ENCODE measurements at regions not wholly inside any gene's neighbourhood (a gene's known extent, or its start where the extent isn't known, plus 50 kb on each side); places are given as distances from the start of the nearest gene placed in this dataset.

DNA sequence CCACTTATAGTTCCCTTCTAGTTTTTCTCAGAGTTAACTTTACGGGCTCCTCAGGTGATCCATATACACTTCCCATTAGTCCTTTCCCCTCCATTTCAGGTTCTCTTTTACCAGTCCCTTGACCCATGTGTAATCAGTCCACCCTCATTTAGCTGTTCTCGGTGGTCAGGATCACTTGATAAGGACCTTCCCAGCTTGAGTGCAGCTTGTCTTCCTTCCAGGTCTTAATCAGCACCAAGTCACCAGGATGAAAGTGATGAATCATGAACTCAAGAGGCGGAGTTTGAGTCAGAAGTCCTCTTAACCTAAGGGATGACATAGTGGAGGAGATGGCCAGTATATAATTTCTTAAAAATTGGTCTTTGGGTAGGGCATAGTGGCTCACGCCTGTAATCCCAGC lies 63.1 kb upstream of the CNTNAP2 start (continued):
- TF ChIP-seq CUX1 (CRISPR knock-in tag; IDR thresholded peaks at IDR 0.05) (no peak), TAF1 (IDR thresholded peaks at IDR 0.05; ENCODE audit: control insufficient read depth, extremely low read depth, insufficient read depth, low read length, severe bottlenecking) (no peak), RBM34 (IDR thresholded peaks at IDR 0.05; ENCODE audit: borderline replicate concordance, insufficient read depth, low read length) (no peak), ZNF316 (IDR thresholded peaks at IDR 0.05) (peak; percentile 92), NR2C2 (CRISPR knock-in tag; IDR thresholded peaks at IDR 0.05) (no peak), NR2C2 (tag; IDR thresholded peaks at IDR 0.05) (no peak), ZNF740 (CRISPR knock-in tag; IDR thresholded peaks at IDR 0.05) (no peak), ZNF740 (tag; IDR thresholded peaks at IDR 0.05) (no peak), ZNF324 (CRISPR knock-in tag; IDR thresholded peaks at IDR 0.05) (no peak), SMARCE1 (IDR thresholded peaks at IDR 0.05) (peak; percentile 74; the same call in 1 of the 2 replicates), MNT (conservative IDR thresholded peaks at IDR 0.05) (peak in 1 of 2 experiments; percentile 45; a peak in 1 of 4 replicates)
- TF ChIP-seq, protein P1, sequence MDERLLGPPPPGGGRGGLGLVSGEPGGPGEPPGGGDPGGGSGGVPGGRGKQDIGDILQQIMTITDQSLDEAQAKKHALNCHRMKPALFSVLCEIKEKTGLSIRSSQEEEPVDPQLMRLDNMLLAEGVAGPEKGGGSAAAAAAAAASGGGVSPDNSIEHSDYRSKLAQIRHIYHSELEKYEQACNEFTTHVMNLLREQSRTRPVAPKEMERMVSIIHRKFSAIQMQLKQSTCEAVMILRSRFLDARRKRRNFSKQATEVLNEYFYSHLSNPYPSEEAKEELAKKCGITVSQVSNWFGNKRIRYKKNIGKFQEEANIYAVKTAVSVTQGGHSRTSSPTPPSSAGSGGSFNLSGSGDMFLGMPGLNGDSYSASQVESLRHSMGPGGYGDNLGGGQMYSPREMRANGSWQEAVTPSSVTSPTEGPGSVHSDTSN (CRISPR knock-in tag; IDR thresholded peaks at IDR 0.05; ENCODE audit: low read depth), result no peak
- TF ChIP-seq, protein P1 (tag; conservative IDR thresholded peaks at IDR 0.05; ENCODE audit: low read depth), result peak; percentile 64
- TF ChIP-seq, protein P2, sequence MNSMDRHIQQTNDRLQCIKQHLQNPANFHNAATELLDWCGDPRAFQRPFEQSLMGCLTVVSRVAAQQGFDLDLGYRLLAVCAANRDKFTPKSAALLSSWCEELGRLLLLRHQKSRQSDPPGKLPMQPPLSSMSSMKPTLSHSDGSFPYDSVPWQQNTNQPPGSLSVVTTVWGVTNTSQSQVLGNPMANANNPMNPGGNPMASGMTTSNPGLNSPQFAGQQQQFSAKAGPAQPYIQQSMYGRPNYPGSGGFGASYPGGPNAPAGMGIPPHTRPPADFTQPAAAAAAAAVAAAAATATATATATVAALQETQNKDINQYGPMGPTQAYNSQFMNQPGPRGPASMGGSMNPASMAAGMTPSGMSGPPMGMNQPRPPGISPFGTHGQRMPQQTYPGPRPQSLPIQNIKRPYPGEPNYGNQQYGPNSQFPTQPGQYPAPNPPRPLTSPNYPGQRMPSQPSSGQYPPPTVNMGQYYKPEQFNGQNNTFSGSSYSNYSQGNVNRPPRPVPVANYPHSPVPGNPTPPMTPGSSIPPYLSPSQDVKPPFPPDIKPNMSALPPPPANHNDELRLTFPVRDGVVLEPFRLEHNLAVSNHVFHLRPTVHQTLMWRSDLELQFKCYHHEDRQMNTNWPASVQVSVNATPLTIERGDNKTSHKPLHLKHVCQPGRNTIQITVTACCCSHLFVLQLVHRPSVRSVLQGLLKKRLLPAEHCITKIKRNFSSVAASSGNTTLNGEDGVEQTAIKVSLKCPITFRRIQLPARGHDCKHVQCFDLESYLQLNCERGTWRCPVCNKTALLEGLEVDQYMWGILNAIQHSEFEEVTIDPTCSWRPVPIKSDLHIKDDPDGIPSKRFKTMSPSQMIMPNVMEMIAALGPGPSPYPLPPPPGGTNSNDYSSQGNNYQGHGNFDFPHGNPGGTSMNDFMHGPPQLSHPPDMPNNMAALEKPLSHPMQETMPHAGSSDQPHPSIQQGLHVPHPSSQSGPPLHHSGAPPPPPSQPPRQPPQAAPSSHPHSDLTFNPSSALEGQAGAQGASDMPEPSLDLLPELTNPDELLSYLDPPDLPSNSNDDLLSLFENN (IDR thresholded peaks at IDR 0.05; ENCODE audit: low read depth in 2 of 2, low read length in 2 of 2), result 0 out of 4 replicates have a peak, but pooled peaks of 1 of the 2 experiments have one; percentile 45

Measured in K562 (cell line).